H1 (cell line): ENCODE measurements at regions not wholly inside any gene's neighbourhood (a gene's known extent, or its start where the extent isn't known, plus 50 kb on each side); places are given as distances from the start of the nearest gene placed in this dataset.

Source experiments
- CBX8 ChIP-seq: fragments of 300-800, 300-1000 bp; sonication (generic); IDR thresholded peaks from 2 replicates; pipeline ENCODE4 v1.7.1; 2016; ENCODE audit warnings: low read depth, low read length, borderline replicate concordance
- KDM1A ChIP-seq: fragments of 200-600, 300-600 bp; sonication (generic); IDR thresholded peaks from 2 replicates; pipeline ENCODE4 v1.7.1; 2016; ENCODE audit warnings: mild to moderate bottlenecking, low read length, borderline replicate concordance
- RAD21 ChIP-seq, 2 experiments: IDR thresholded peaks in 1 of 2; conservative IDR thresholded peaks in 1 of 2; 2 replicates each; pipeline ENCODE4 v1.6.1; 2011; ENCODE audit warnings: low read depth in 2 of 2, low read length in 2 of 2, improper control_type of control experiment in 1 of 2, inconsistent platforms in 1 of 2, mild to moderate bottlenecking in 1 of 2, moderate library complexity in 1 of 2
- YY1 ChIP-seq: IDR thresholded peaks from 2 replicates; pipeline ENCODE4 v1.6.1; 2011; ENCODE audit warnings: low read depth, mild to moderate bottlenecking, low read length
- TF ChIP-seq, protein P1 (sequence below): IDR thresholded peaks from 2 replicates; pipeline ENCODE4 v1.6.1; 2012; ENCODE audit warnings: inconsistent platforms

GRCh38 chr4:63728480-63729177 lies 680.6 kb downstream of the TECRL start (continued):
- TF ChIP-seq RAD21 (IDR thresholded peaks at IDR 0.05 in 1 of 2, conservative IDR thresholded peaks at IDR 0.05 in 1 of 2; ENCODE audit: low read depth in 2 of 2, low read length in 2 of 2) (0 out of 4 replicates have a peak, but pooled peaks of 1 of the 2 experiments have one; percentile 18), KDM1A (no peak), CBX8 (no peak), YY1 (no peak)
- TF ChIP-seq, protein P1, sequence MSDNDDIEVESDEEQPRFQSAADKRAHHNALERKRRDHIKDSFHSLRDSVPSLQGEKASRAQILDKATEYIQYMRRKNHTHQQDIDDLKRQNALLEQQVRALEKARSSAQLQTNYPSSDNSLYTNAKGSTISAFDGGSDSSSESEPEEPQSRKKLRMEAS = no peak
- TF ChIP-seq, all 59 proteins: peak for 3
